HFF-Myc (cell line): ENCODE measurements at regions not wholly inside any gene's neighbourhood (a gene's known extent, or its start where the extent isn't known, plus 50 kb on each side); places are given as distances from the start of the nearest gene placed in this dataset.

Experiments
- DNase-seq: peaks from one replicate; pipeline ENCODE4 v3.0.0-alpha.2; 2011; ENCODE audit warnings: low read depth; ENCODE audit errors: extremely low read depth
- H3K4me3 ChIP-seq: replicated peaks from 2 replicates; pipeline ENCODE4 v1.5.1; 2011; ENCODE audit warnings: low read depth, mild to moderate bottlenecking, control low read depth, low read length
- TF ChIP-seq, protein P1 (sequence below): IDR thresholded peaks from 2 replicates; pipeline ENCODE4 v1.5.1; 2012; ENCODE audit warnings: mild to moderate bottlenecking, low read depth, low read length, control low read depth; ENCODE audit errors: missing control alignments

GRCh38 chr15:98445315-98445714 is 203.0 kb upstream of the IGF1R start:
- DNase-seq: no peak
- TF ChIP-seq, protein P1, sequence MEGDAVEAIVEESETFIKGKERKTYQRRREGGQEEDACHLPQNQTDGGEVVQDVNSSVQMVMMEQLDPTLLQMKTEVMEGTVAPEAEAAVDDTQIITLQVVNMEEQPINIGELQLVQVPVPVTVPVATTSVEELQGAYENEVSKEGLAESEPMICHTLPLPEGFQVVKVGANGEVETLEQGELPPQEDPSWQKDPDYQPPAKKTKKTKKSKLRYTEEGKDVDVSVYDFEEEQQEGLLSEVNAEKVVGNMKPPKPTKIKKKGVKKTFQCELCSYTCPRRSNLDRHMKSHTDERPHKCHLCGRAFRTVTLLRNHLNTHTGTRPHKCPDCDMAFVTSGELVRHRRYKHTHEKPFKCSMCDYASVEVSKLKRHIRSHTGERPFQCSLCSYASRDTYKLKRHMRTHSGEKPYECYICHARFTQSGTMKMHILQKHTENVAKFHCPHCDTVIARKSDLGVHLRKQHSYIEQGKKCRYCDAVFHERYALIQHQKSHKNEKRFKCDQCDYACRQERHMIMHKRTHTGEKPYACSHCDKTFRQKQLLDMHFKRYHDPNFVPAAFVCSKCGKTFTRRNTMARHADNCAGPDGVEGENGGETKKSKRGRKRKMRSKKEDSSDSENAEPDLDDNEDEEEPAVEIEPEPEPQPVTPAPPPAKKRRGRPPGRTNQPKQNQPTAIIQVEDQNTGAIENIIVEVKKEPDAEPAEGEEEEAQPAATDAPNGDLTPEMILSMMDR: no peak

GRCh38 chr15:98446083-98446482 is 202.3 kb upstream of the IGF1R start:
- H3K4me3 ChIP-seq: no peak overlapping the region
- TF ChIP-seq, protein P1: no peak
- no peak for DNase-seq

More at GRCh38 chr15:98445315-98445714, 203.0 kb upstream of the IGF1R start:
- H3K4me3 ChIP-seq: no peak overlapping the region

DNA sequence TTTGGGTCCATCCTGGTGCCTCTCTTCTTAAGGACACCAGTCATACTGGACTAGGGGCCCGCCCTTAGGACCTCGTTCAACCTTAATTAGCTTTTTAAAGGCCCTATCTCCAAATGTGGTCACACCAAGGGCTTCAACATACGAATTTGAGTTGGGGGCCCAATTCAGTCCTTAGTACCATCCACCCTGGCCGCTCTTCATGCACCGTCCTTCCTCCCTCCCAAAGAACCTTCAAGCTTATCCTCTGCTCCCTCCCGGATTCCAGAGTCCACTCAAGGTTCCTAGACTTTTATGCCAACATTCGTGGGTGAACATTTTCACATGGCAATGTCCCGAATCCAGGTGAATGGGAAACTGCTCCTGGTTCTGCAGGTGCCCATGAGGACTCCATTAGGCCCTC is 201.3 kb upstream of the IGF1R start:
- no peak for DNase-seq
- no peak overlapping the region for H3K4me3 ChIP-seq
- TF ChIP-seq, protein P1: no peak

GRCh38 chr15:98451236-98451635 is 197.1 kb upstream of the IGF1R start:
- H3K4me3 ChIP-seq: no peak overlapping the region
- TF ChIP-seq, protein P1: no peak
- DNase-seq: no peak

- H3K4me3 ChIP-seq: no peak overlapping the region
- TF ChIP-seq, protein P1: no peak
- DNase-seq: no peak
Observed at GRCh38 chr15:98452238-98452637, 196.1 kb upstream of the IGF1R start.

GRCh38 chr15:98455904-98456303 is 192.4 kb upstream of the IGF1R start:
- DNase-seq: no peak
- TF ChIP-seq, protein P1: no peak
- H3K4me3 ChIP-seq: no peak overlapping the region

GRCh38 chr15:98476559-98476958 is 171.8 kb upstream of the IGF1R start:
- DNase-seq: no peak
- TF ChIP-seq, protein P1: no peak
- no peak overlapping the region for H3K4me3 ChIP-seq
